Smooth muscle cell (in vitro differentiated cells): ENCODE measurements at regions not wholly inside any gene's neighbourhood (a gene's known extent, or its start where the extent isn't known, plus 50 kb on each side); places are given as distances from the start of the nearest gene placed in this dataset.
A peak's percentile ranks its signal among the peaks of the same experiment; 100 is the strongest.

Experiments
- DNase-seq: peaks from one replicate; lab custom pipeline; 2025; ENCODE audit not compliant: unreplicated experiment; lab: John Stamatoyannopoulos, UW
- H2AFZ ChIP-seq: fragments of 200-600 bp; sonication (generic); 2 replicates; pipeline ENCODE4 v1.6.0; 2016; ENCODE audit warnings: antibody characterized with exemption, low read depth, mild to moderate bottlenecking
- H3F3A ChIP-seq: fragments of 200-600 bp; sonication (generic); 2 replicates; pipeline ENCODE4 v1.6.0; 2017; ENCODE audit warnings: antibody characterized with exemption, low read depth
- H3K27ac ChIP-seq: fragments of 200-600 bp; sonication (generic); 2 replicates; pipeline ENCODE4 v1.5.1; 2016; ENCODE audit warnings: low read depth, mild to moderate bottlenecking
- H3K27me3 ChIP-seq: fragments of 200-600 bp; sonication (generic); 2 replicates; pipeline ENCODE4 v1.6.1; 2016; ENCODE audit warnings: low read depth, mild to moderate bottlenecking
- H3K36me3 ChIP-seq: fragments of 200-600 bp; sonication (generic); 2 replicates; pipeline ENCODE4 v1.5.1; 2016; ENCODE audit warnings: low read depth
- H3K4me1 ChIP-seq: fragments of 200-600 bp; sonication (generic); 2 replicates; pipeline ENCODE4 v1.5.1; 2016; ENCODE audit warnings: low read depth
- H3K4me2 ChIP-seq: fragments of 200-600 bp; sonication (generic); 2 replicates; pipeline ENCODE4 v1.6.0; 2016; ENCODE audit warnings: mild to moderate bottlenecking
- H3K4me3 ChIP-seq: fragments of 200-600 bp; sonication (generic); 2 replicates; pipeline ENCODE4 v1.5.1; 2016; ENCODE audit warnings: mild to moderate bottlenecking
- H3K79me2 ChIP-seq: fragments of 200-600 bp; sonication (generic); 2 replicates; pipeline ENCODE4 v1.6.0; 2016; ENCODE audit warnings: low read depth, mild to moderate bottlenecking
- H3K9ac ChIP-seq: fragments of 200-600 bp; sonication (generic); 2 replicates; pipeline ENCODE4 v1.6.0; 2016; ENCODE audit warnings: low read depth
- H3K9me3 ChIP-seq: fragments of 200-600 bp; sonication (generic); replicated peaks from 2 replicates; pipeline ENCODE4 v1.5.1; 2016; ENCODE audit warnings: low read depth
- H4K20me1 ChIP-seq: fragments of 200-600 bp; sonication (generic); 2 replicates; pipeline ENCODE4 v1.6.0; 2016; ENCODE audit warnings: low read depth
- WGBS: methylation state at CpG from one replicate; pipeline ENCODE4 v1.1.7; 2016; ENCODE audit warnings: low lambda C conversion rate; 5-methylcytosine and 5-hydroxymethylcytosine counted together
- TF ChIP-seq, protein P1 (sequence below): fragments of 200-600 bp; sonication (generic); IDR thresholded peaks from 2 replicates; pipeline ENCODE4 v1.5.1; 2017; ENCODE audit warnings: borderline replicate concordance, mild to moderate bottlenecking, antibody characterized with exemption; ENCODE audit not compliant: insufficient read depth, poor library complexity, severe bottlenecking

DNA sequence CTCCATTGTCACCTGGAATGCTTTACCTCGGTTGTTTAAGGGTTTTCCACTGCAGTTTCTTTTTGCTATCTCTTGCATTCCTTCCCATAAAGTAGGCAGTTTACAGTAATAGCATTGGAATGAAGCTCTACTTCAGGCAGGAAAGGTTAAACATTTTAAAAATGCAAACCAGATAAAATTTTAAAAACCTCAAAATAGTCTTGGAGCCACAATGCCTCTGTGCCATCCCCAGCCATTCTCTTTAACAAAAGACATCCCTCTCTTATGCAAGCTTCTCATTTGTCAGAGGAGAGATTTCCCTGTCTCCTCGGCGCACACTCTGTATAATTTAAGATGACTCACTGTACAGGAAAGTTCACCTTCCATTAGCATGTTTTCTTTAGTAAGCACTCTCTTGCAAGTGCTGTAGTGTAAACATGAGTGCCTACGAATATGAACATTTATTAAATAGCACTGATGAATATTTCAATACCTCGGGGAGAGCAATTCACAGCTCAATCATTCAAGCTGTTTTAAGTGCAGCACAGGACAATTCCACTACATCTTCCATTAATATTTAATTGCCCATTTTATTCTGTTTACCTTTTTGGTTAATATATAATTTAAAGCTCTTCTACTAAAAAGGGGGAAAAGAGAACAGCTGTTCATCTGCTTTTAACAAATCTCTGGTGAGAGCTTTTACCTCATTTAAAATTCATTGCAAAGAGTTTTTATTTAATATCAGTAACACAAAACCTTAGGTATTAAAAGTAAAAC is 343.6 kb downstream of the SPATA31D1 start:
- H2AFZ ChIP-seq, result no peak overlapping the region
- no peaks in the 10 kb centered on the region for H3K4me1 ChIP-seq
- TF ChIP-seq, protein P1, sequence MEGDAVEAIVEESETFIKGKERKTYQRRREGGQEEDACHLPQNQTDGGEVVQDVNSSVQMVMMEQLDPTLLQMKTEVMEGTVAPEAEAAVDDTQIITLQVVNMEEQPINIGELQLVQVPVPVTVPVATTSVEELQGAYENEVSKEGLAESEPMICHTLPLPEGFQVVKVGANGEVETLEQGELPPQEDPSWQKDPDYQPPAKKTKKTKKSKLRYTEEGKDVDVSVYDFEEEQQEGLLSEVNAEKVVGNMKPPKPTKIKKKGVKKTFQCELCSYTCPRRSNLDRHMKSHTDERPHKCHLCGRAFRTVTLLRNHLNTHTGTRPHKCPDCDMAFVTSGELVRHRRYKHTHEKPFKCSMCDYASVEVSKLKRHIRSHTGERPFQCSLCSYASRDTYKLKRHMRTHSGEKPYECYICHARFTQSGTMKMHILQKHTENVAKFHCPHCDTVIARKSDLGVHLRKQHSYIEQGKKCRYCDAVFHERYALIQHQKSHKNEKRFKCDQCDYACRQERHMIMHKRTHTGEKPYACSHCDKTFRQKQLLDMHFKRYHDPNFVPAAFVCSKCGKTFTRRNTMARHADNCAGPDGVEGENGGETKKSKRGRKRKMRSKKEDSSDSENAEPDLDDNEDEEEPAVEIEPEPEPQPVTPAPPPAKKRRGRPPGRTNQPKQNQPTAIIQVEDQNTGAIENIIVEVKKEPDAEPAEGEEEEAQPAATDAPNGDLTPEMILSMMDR, result no peak
- H3K4me3 ChIP-seq, result peak overlapping the region; percentile 16
- DNase-seq, result no peak
- peak overlapping the region; percentile 9 for H3K9ac ChIP-seq
- no peaks in the 10 kb centered on the region for H3K27me3 ChIP-seq
- no peaks in the 10 kb centered on the region for H3K79me2 ChIP-seq
- H3K36me3 ChIP-seq, result no peaks in the 10 kb centered on the region
- H3K27ac ChIP-seq, result peak overlapping the region; percentile 73
- H3K9me3 ChIP-seq, result no peaks in the 10 kb centered on the region
- H4K20me1 ChIP-seq, result no peaks in the 10 kb centered on the region
- H3K4me2 ChIP-seq, result peak overlapping the region; percentile 59
- WGBS, result 39% methylated on average over 5 of the region's 5 CpGs
- no peaks in the 10 kb centered on the region for H3F3A ChIP-seq

DNA sequence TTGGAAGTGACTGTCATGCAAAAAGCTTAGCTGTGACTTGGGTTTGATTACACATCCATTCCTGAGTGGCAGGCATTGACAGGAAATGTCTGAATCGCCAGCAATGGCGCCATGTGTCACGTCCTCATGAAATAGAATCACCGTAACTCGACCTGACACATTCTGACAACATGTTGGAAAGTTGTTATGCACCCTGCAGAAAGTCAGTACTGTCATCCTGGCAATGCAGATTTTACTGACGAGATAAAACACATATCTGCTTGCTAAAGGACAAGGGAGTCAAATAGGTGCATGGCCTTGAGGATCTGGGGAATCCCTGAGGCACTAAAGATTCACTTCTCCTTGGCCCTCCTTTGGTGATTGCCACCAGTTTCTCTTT is 344.2 kb downstream of the SPATA31D1 start:
- Histone ChIP-seq H2AFZ (no peak overlapping the region), H3K4me1 (no peaks in the 10 kb centered on the region), H3K79me2 (no peaks in the 10 kb centered on the region), H3K9ac (no peak overlapping the region), H3K9me3 (no peaks in the 10 kb centered on the region), H3K36me3 (no peaks in the 10 kb centered on the region), H4K20me1 (no peaks in the 10 kb centered on the region), H3K27ac (peak overlapping the region; percentile 73), H3K4me3 (no peak overlapping the region), H3F3A (no peaks in the 10 kb centered on the region), H3K27me3 (no peaks in the 10 kb centered on the region), H3K4me2 (peak overlapping the region; percentile 59)
- no peak for DNase-seq
- TF ChIP-seq, protein P1, result no peak
- WGBS, result 73% methylated on average over 6 of the region's 6 CpGs

DNA sequence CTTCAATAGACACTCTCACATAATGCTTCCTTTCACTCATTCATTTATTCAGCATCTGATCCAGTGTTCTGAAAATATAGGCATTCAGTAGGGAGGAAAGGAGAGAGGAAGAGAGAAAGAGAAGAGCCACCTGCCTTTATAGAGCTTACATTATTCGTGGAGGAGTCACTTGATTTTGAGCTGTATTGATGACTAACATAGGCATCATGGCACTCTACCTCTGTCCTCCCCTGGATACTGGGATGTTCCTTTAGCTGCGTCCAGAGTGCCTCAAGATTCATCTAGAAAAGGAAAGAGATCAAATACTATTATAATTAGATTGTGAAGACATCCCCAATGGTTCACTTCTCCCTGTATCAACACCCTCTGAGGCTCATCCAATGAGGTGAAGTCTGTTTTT is 345.1 kb downstream of the SPATA31D1 start:
- no peaks in the 10 kb centered on the region for H3F3A ChIP-seq
- no peak for DNase-seq
- 79% methylated on average over 2 of the region's 2 CpGs for WGBS
- no peaks in the 10 kb centered on the region for H4K20me1 ChIP-seq
- no peaks in the 10 kb centered on the region for H3K27me3 ChIP-seq
- no peaks in the 10 kb centered on the region for H3K9me3 ChIP-seq
- no peak overlapping the region for H3K4me3 ChIP-seq
- no peaks in the 10 kb centered on the region for H3K4me1 ChIP-seq
- H3K4me2 ChIP-seq, result no peak overlapping the region
- TF ChIP-seq, protein P1, result no peak
- no peaks in the 10 kb centered on the region for H3K36me3 ChIP-seq
- H3K9ac ChIP-seq, result no peak overlapping the region
- H3K27ac ChIP-seq, result no peak overlapping the region
- no peak overlapping the region for H2AFZ ChIP-seq
- no peaks in the 10 kb centered on the region for H3K79me2 ChIP-seq

DNA sequence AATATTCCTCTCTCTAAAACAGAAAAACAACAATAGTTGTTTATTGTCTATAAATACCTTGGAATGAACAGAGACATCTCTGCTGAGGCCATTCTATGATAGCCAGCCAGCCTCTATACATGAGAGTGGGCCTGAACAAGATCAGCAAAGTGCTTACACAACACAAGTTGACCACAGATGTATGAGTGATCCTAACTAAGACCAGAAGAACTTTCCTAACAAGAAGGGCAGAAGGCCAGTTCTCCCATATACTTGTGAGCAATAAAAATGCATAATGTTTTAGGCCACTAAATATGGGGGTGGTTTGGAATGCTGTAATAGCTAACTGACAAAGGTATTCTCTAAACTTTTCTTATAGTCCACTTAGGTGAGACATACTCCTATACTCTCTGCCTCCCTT is 345.7 kb downstream of the SPATA31D1 start:
- no peak overlapping the region for H3K4me3 ChIP-seq
- H4K20me1 ChIP-seq, result no peaks in the 10 kb centered on the region
- H2AFZ ChIP-seq, result no peak overlapping the region
- no peak for DNase-seq
- no peaks in the 10 kb centered on the region for H3K9me3 ChIP-seq
- no peaks in the 10 kb centered on the region for H3K79me2 ChIP-seq
- H3K4me1 ChIP-seq, result no peaks in the 10 kb centered on the region
- no peaks in the 10 kb centered on the region for H3F3A ChIP-seq
- no peak overlapping the region for H3K4me2 ChIP-seq
- H3K27me3 ChIP-seq, result no peaks in the 10 kb centered on the region
- no peaks in the 10 kb centered on the region for H3K36me3 ChIP-seq
- no peak overlapping the region for H3K9ac ChIP-seq
- H3K27ac ChIP-seq, result no peak overlapping the region
- TF ChIP-seq, protein P1, result no peak
